Activated CD8-positive, alpha-beta memory T cell treated with anti-CD3 and anti-CD28 coated beads, Interleukin-2, amount 50 U/mL, for 4 hours (primary cell): ENCODE measurements at regions not wholly inside any gene's neighbourhood (a gene's known extent, or its start where the extent isn't known, plus 50 kb on each side); places are given as distances from the start of the nearest gene placed in this dataset.

Source experiments
- DNase-seq: peaks from one replicate; pipeline ENCODE4 v3.0.0-alpha.2; 2020

- DNase-seq = no peak
Measured at GRCh38 chr21:39105341-39105765, 77.9 kb downstream of the PSMG1 start.

- DNase-seq = no peak
Measured at GRCh38 chr21:39104911-39105310, 78.3 kb downstream of the PSMG1 start.

GRCh38 chr21:39103689-39104088, 79.6 kb downstream of the PSMG1 start:
- no peak for DNase-seq

DNA sequence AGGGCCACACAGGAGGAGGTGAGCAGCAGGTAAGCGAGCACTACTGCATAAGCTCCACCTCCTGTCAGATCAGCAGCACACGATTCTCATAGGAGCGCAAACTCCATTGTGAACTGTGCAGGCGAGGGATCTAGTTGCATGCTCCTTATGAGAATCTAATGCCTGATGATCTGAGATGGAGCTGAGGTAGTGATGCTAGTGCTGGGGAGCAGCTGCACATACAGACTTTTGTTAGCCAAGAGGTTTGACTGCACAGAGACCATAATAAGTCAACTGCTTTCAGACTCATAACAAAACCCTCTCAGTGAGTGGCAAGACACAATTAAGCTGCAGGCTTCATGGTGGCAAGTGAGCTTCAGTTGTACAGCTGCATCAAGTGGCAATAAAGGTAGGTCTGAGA, 83.4 kb downstream of the PSMG1 start:
- no peak for DNase-seq

GRCh38 chr21:39098696-39099200, 84.5 kb downstream of the PSMG1 start:
- no peak for DNase-seq

GRCh38 chr21:39097981-39098380, 85.3 kb downstream of the PSMG1 start:
- no peak for DNase-seq

GRCh38 chr21:39097335-39097861, 85.9 kb downstream of the PSMG1 start:
- no peak for DNase-seq

- DNase-seq = no peak
Measured at GRCh38 chr21:39096754-39097153, 86.5 kb downstream of the PSMG1 start.

DNA sequence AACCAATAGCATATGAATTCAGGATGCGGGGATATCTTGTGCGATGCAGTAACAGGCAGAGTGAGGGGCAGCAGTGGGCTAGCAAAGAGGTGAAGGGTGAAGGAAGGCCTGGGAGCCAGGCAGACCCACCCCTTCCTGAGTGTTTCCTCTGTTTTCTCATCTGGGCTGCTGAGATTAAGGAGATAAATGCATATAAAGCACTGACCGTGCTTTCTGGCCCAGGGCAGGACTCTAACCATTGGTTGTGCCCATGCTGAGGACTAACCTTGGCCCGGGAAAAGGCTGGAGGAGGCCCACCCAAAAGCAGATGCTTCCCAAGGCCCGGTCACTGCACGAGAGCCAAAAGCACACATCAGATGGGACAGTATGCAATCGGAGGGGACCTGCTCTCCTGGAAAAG, 87.6 kb downstream of the PSMG1 start:
- DNase-seq = no peak

DNA sequence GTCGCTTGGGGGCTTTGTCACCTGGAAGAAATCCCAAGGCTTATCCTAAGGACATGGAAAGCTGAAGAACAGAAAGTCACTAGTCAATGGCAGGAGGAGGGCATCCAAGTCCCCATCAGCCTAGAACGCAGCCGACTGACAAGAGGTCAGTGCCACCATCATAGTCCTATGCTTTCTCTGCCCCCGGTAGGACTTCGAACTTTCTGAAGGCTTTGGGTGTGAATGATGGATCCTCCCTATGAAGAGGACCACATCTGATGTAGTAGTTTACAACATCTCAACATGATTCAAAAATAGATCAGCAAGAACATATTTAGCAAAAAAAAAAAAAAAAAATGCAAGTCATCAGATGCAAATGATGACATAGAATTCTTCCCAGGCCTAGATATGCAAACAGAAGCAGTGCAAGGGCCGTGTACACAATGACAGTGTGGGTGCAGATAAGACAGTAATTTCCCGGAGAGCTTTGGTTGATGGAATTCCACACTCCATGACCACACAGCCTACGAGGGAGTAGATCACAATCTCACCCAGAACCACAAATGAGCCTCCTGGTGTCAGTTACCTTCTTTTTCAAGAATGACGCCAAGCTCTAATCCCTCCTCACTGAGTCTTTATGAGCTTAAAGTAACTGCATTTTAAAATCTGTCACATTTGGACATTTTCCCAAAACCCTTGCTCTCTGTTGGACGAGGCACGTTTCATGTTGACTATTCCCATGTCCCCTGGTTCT, 88.2 kb downstream of the PSMG1 start:
- no peak for DNase-seq

DNA sequence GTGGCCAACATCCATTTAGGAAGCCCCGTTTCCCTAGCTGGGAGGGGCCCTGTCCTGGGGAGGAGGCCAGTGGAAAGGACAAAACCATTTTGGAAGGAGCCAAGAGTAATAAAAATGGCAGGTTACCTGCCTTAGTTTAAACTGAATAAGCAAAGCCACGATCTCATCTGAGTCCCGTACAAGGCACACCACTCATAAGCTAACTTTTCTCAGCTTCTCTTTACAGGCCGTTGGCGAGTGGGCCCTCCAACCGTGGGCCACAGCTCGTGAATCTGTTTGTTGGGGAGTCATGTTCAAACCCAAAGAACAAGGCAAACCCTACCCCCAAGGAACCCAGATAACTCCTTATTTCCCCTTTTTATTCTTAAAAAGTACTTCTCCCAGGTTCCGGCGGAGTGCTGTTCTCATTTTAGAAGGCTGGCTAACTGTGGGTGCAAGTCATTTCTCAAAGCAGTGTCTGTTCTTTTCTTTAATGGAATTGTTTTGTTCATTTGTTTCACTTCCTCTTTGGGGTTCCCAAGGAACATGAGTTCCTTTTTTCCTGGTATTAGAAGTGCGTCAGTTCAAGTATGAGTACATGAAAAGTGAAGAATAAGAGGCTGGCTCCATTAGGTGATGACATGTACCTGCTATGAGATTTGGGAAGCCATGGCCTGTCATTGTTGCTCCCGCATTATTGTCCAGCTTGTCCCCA, 89.0 kb downstream of the PSMG1 start:
- no peak for DNase-seq

DNA sequence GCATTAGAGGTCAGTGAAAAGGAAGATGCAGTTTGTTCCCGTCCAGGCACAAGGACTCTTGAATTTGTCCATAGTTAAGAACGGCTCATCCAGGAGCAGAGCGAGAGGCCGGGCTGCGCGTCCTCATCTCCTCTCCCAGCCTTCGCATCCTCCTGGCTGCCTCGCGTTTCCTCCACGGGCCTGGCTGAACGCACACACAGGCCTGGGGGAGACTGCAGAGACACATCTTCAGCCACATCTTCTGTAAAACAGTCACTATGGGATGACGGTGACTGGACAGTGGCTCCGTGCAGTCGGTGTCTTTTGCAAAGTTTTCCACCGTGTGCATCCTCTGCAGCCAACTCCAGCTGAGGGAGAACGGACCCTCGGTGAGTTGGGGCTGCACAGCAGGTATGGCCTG, 89.7 kb downstream of the PSMG1 start:
- DNase-seq = no peak

- no peak for DNase-seq
Measured at GRCh38 chr21:39088831-39089380, 94.3 kb downstream of the PSMG1 start.

DNA sequence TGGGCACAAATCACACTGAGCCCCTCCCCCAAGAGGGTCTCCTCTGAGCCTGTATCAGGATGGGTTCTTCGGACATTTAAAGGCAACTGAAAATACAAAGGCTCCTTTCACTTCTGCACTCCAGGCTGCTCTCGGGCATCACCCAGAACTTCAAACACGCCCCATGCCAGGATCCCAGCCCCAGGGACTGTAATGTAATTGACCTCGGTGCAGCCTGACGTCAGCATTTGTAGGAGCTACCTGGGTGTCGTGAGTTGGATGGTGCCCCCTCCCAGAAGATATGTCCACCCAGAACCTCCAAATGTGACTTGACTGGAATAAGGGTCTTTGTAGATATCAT, 95.2 kb downstream of the PSMG1 start:
- DNase-seq = no peak

- no peak for DNase-seq
Measured at GRCh38 chr21:39087238-39088030, 95.8 kb downstream of the PSMG1 start.

DNA sequence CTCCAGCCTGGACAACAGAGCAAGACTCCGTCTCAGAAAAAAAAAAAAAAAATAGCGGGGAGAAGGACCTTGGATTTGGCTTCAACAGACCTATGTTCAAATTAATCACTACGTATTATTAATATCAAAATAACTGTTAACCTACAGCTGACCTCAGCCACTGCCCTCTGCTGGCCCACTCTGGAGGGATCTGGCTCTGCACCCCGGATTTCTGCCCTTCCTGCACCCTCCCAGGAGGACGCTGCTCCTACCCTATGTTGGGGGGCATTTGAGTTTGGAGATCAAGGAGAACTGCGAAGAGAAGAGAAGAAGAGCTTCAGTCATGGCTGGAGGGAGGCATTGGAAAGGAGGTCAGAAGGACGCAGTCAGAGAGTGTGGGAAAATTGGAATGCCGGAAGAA, 96.7 kb downstream of the PSMG1 start:
- no peak for DNase-seq

GRCh38 chr21:39085843-39086405, 97.3 kb downstream of the PSMG1 start:
- no peak for DNase-seq

- no peak for DNase-seq
Measured at GRCh38 chr21:39084979-39085729, 98.1 kb downstream of the PSMG1 start.

GRCh38 chr21:39084073-39084472, 99.2 kb downstream of the PSMG1 start:
- DNase-seq = no peak

- no peak for DNase-seq
Measured at GRCh38 chr21:39083377-39084008, 99.8 kb downstream of the PSMG1 start.

- no peak for DNase-seq
Measured at GRCh38 chr21:39082656-39083376, 100.4 kb downstream of the PSMG1 start.
